ENCODE measurements at regions not wholly inside any gene's neighbourhood (a gene's known extent, or its start where the extent isn't known, plus 50 kb on each side); places are given as distances from the start of the nearest gene placed in this dataset.

DNA sequence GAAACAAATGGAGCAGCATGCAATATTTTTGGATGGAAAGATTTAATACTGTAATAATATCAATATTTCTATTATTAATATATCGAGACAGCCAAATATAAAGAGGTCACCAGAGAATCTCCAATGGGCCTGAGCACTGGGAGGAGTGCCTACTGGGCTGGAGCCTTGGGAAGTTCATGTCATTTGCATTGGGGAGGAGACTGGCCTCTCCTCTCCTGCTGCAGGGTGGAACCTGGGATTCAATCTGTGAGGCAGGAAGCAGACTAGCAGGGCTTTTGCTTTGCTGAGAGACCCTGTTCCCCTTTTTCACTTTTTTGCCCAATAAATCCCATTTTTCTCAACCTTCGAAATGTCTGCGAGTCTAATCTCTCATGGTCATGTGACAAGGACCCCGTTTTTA lies 390.6 kb upstream of the CYRIA start:
- no peaks in the 10 kb centered on the region for H3K27me3 Mint-ChIP-seq
- H3K9me3 Mint-ChIP-seq, result peaks cover 15% of the 10 kb centered on the region
- H3K27ac Mint-ChIP-seq, result no peak overlapping the region
- H3K4me3 Mint-ChIP-seq, result no peak overlapping the region
- peaks cover 4% of the 10 kb centered on the region for H3K36me3 Mint-ChIP-seq
- no peak for DNase-seq (ENCODE audit: low spot score)
- H3K4me1 Mint-ChIP-seq (ENCODE audit: low read depth in 2 of 2), result no peaks in the 10 kb centered on the region
- no peak for ATAC-seq

DNA sequence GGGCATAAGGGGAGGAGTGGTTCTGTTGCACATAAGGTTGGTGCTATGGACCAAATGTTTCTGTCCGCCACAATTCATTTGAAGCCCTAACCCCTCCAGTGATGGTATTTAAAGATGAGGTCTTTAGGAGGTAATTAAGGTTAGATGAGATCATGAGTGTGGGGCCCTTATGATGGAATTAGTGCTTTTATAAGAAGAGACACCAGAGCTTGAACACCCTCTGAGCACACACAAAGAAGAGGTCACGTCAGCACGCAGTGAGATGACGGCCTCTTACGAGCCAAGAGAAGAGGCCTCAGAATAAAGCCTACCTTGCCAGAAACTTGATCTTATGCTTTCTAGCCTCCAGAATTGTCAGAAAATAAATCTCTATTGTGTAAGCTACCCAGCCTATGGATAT lies 386.4 kb upstream of the CYRIA start:
- no peak for DNase-seq (ENCODE audit: low spot score)
- H3K4me1 Mint-ChIP-seq (ENCODE audit: low read depth in 2 of 2), result no peaks in the 10 kb centered on the region

DNA sequence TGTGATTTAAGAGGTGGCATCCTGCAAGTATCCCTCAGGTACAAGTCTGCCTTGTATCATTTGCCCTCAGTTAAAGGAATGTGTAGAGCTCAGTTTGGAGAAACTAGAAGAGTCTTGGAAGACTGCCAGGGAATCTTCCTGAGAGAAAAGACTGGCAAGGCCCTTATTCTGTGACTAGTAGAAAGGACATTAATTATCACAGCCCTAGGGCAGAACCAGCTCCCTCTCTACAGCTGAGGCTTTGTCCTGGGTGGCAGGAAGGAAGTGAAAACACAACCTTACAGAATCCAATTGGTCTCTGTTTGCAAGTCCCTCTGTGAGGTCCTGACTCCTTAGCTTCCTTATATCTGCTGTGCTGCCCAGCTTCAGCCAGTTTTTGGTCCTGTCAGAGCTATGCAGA lies 385.9 kb upstream of the CYRIA start:
- Mint-ChIP-seq H3K27ac (no peak overlapping the region), H3K27me3 (no peaks in the 10 kb centered on the region), H3K36me3 (no peaks in the 10 kb centered on the region), H3K4me1 (ENCODE audit: low read depth in 2 of 2) (no peaks in the 10 kb centered on the region), H3K4me3 (no peak overlapping the region), H3K9me3 (peaks cover 9% of the 10 kb centered on the region)
- ATAC-seq (no peak), DNase-seq (ENCODE audit: low spot score) (no peak)

More for the DNA sequence above, 386.4 kb upstream of the CYRIA start:
- ATAC-seq, result no peak
- Mint-ChIP-seq H3K27ac (no peak overlapping the region), H3K27me3 (no peaks in the 10 kb centered on the region), H3K4me3 (no peak overlapping the region), H3K36me3 (no peaks in the 10 kb centered on the region), H3K9me3 (peaks cover 10% of the 10 kb centered on the region)

DNA sequence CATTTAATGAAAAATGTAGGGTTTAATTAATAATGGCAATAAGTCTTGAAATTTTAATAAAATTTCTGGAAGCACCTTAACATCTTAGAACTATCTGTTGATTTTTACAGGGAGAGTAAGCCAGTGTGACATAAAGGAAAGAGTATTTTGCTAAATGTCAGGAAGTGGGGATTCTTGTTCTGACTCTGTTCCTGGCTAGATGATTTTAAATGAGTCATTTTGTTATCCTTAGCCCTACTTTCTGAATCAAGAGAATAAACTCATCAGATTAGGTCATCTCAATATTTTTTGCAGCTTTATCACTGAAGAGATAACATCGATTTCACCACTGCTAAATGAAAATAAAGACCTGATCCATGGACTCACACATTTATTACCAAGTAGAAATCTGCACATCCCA lies 377.5 kb upstream of the CYRIA start:
- no peaks in the 10 kb centered on the region for H3K27me3 Mint-ChIP-seq

DNA sequence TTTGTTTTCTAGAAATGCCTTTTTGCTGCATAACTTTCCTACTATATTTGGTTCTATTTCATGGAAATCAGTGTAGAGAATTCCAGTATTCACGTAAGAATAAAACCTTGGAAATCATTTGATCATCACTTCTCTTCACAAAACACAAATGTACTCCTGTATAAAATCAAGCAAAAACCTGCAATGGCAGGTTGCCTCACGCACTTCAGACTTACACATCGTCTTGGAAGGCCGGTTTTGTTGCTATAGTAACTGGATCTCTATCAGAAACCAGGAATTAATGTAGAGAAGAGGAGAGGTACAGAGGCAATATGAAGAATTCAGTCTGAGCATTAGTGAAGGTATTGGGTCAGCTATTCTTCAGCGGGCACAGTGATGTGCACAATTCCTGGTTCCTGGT lies 370.7 kb upstream of the CYRIA start:
- Mint-ChIP-seq H3K4me1 (ENCODE audit: low read depth in 2 of 2) (no peaks in the 10 kb centered on the region), H3K27me3 (no peaks in the 10 kb centered on the region), H3K36me3 (peaks cover 8% of the 10 kb centered on the region)

More for the DNA sequence above, 377.5 kb upstream of the CYRIA start:
- Mint-ChIP-seq H3K4me1 (ENCODE audit: low read depth in 2 of 2) (no peaks in the 10 kb centered on the region), H3K4me3 (no peak overlapping the region), H3K27ac (no peak overlapping the region), H3K36me3 (no peaks in the 10 kb centered on the region), H3K9me3 (peaks cover 3% of the 10 kb centered on the region)
- DNase-seq (ENCODE audit: low spot score), result no peak
- ATAC-seq, result no peak

DNA sequence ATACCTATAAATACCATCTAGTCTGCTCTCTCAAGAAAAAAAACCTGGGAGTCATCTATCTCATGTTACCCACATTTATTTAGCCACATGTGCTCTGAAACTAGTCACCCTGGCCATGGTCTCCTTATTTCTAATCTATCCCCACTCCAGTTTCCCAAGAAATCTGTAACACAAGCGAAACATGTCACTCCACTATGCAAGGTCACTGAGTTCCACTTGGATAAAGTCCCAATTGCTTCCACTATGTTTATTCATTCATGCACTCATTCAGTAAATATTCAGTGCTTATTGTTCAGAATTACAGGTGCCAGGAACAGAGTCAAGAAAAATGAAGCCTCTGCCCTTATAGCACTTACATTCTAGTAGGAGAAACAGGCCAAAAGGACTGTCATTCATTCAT lies 369.4 kb upstream of the CYRIA start:
- H3K9me3 Mint-ChIP-seq, result peaks cover 34% of the 10 kb centered on the region
- DNase-seq (ENCODE audit: low spot score) (no peak), ATAC-seq (no peak)
- H3K4me1 Mint-ChIP-seq (ENCODE audit: low read depth in 2 of 2), result no peaks in the 10 kb centered on the region
- peaks cover 8% of the 10 kb centered on the region for H3K36me3 Mint-ChIP-seq
- H3K27ac Mint-ChIP-seq, result no peak overlapping the region
- H3K27me3 Mint-ChIP-seq, result no peaks in the 10 kb centered on the region
- no peak overlapping the region for H3K4me3 Mint-ChIP-seq

More for the DNA sequence above, 370.7 kb upstream of the CYRIA start:
- no peak for ATAC-seq
- Mint-ChIP-seq H3K4me3 (no peak overlapping the region), H3K9me3 (peaks cover 34% of the 10 kb centered on the region), H3K27ac (no peak overlapping the region)
- no peak for DNase-seq (ENCODE audit: low spot score)

DNA sequence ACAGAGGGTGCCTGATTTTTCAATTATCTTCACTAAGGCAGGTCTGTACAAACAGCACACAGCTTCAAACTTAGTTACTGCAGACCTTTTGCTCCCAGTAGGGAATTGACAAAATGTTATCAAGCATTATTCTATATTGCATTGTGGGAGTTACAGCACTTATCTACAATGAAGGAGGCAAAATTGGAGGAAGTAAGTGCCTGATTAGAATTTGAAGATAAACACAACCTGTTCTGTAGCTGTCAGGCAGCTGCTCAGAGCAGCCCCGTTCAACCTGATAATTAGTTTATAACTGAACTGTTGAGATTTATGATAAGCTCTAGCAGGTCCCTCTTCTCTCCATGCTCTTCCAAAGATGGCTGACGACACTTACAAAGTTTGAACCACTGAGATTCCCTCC lies 364.4 kb upstream of the CYRIA start:
- ATAC-seq (no peak), DNase-seq (ENCODE audit: low spot score) (no peak)
- Mint-ChIP-seq H3K4me1 (ENCODE audit: low read depth in 2 of 2) (no peaks in the 10 kb centered on the region), H3K27me3 (no peaks in the 10 kb centered on the region), H3K36me3 (peaks cover 4% of the 10 kb centered on the region), H3K4me3 (no peak overlapping the region), H3K9me3 (peaks cover 28% of the 10 kb centered on the region), H3K27ac (no peak overlapping the region)

DNA sequence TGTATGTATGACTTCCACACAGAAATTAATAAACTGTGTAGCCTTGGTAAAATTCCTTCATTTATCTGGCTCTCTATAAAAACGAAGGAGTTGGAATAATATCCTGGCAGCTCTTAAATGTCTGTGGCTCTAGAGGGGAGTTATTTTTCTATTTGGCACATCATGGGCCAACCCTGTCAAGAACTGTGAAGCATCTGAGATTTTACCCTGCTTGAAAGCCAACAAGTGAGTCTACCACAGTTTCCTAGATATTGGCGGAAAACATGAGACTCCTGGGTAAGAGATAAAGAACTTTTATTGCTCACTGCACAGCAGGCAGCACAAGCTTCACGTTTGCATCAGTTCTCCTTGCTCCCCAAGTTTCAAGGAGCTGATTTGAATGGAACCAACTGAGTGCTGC lies 346.7 kb upstream of the CYRIA start:
- DNase-seq (ENCODE audit: low spot score) (no peak), ATAC-seq (no peak)
- no peak overlapping the region for H3K27ac Mint-ChIP-seq
- no peaks in the 10 kb centered on the region for H3K4me1 Mint-ChIP-seq (ENCODE audit: low read depth in 2 of 2)
- peaks cover 10% of the 10 kb centered on the region for H3K9me3 Mint-ChIP-seq
- no peak overlapping the region for H3K4me3 Mint-ChIP-seq
- H3K27me3 Mint-ChIP-seq, result no peaks in the 10 kb centered on the region
- no peaks in the 10 kb centered on the region for H3K36me3 Mint-ChIP-seq

DNA sequence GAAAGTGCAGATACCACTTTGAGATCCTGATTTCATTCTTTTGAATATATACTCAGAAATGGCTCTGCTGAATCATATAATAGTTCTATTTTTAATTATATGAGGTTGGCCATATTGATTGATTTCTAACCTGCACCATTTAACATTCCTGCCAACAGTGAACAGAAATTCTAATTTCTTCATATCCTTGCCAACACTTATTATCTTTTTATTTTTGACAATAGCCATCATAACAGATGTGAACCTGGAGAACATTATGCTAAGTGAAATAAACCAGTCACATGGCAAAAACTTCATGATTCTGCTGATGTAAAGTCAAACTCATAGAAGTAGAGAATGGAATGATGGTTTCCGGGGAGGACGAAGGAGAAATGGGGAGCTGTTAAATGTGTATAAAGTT lies 344.5 kb upstream of the CYRIA start:
- Mint-ChIP-seq H3K9me3 (peaks cover 13% of the 10 kb centered on the region), H3K27ac (no peak overlapping the region)

DNA sequence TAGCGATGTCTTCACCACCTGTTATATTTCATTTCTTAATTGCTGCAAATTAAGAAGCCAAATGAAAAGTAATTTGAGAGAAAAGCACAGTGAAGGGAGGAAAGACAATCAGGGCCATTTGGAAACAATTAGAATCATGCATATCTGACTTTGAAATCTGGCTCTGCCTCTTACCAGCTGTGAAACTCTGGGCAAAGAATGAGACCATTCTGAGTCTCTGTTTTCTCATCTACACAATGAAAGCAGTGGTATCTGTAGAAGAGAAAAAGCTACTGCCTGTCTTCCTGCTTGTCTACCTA lies 334.5 kb upstream of the CYRIA start:
- Mint-ChIP-seq H3K4me3 (no peak overlapping the region), H3K4me1 (ENCODE audit: low read depth in 2 of 2) (no peaks in the 10 kb centered on the region), H3K27ac (no peak overlapping the region), H3K36me3 (peaks cover 11% of the 10 kb centered on the region), H3K9me3 (peaks cover 9% of the 10 kb centered on the region), H3K27me3 (no peaks in the 10 kb centered on the region)
- ATAC-seq (no peak), DNase-seq (ENCODE audit: low spot score) (no peak)

More for the DNA sequence above, 344.5 kb upstream of the CYRIA start:
- DNase-seq (ENCODE audit: low spot score) (no peak), ATAC-seq (no peak)
- H3K4me1 Mint-ChIP-seq (ENCODE audit: low read depth in 2 of 2), result no peaks in the 10 kb centered on the region
- H3K27me3 Mint-ChIP-seq, result no peaks in the 10 kb centered on the region
- H3K4me3 Mint-ChIP-seq, result no peak overlapping the region
- H3K36me3 Mint-ChIP-seq, result no peaks in the 10 kb centered on the region

DNA sequence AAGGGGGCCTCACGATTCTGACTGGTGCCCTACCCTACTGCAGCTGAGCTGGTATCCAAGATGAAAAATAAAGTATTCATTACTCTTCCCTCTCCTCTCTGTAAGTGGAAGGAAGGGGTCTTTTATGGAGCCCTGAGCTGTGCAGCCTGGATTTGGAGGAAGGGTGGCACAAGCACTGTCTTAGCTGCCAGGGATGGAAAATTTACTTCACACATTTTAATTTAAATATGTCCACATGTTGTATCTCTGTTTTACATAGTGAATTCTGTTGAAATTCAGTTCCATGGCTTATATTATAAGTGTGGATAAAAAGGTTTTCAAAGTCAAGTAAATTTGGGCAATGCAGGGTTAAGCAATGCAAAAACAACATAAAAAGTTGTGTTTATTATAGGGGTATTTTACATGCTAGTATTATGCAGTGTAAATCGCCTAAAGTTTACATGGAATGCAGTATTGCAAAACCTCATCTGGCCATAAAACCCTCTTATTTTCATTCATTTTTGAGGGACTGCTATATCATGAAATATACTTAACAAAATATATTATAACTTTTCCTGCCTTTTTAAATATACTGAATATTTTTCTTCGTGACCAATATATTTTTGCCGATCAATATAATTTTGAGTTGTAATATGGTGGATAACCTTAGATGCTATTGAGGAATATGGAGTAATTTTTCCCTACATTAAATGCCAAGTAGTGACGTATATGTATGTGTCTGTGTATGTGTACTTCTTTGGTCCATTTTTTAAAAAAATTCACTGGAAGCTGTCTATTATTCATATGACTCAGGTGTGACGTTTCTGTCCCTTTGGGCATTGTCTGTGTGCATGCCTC lies 333.9 kb upstream of the CYRIA start:
- Mint-ChIP-seq H3K27me3 (no peaks in the 10 kb centered on the region), H3K36me3 (peaks cover 13% of the 10 kb centered on the region), H3K9me3 (peaks cover 9% of the 10 kb centered on the region), H3K4me1 (ENCODE audit: low read depth in 2 of 2) (no peaks in the 10 kb centered on the region), H3K4me3 (no peak overlapping the region), H3K27ac (no peak overlapping the region)
- ATAC-seq (no peak), DNase-seq (ENCODE audit: low spot score) (no peak)

DNA sequence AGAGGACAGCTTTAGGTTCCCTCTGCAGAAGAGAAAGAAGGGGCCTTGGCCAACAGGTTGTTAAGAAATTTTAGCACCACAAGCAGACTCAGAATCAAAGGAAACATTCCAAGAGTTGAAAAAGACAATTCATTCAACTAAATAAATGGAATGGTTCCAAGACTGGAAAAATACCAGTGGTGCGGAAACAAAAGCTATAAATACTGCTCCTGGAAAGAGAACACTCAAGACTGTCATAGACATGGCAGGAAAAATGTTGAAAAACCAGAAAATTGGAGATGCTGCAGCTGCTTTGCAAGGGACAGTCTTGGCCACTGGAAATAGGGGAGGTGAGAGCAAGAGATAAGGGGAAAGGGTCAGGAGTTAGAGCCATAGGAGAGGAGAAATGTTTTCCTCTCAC lies 312.7 kb upstream of the CYRIA start:
- Mint-ChIP-seq H3K4me3 (no peak overlapping the region), H3K4me1 (ENCODE audit: low read depth in 2 of 2) (no peaks in the 10 kb centered on the region), H3K36me3 (no peaks in the 10 kb centered on the region), H3K9me3 (no peaks in the 10 kb centered on the region), H3K27ac (no peak overlapping the region), H3K27me3 (no peaks in the 10 kb centered on the region)
- DNase-seq (ENCODE audit: low spot score) (no peak), ATAC-seq (no peak)

DNA sequence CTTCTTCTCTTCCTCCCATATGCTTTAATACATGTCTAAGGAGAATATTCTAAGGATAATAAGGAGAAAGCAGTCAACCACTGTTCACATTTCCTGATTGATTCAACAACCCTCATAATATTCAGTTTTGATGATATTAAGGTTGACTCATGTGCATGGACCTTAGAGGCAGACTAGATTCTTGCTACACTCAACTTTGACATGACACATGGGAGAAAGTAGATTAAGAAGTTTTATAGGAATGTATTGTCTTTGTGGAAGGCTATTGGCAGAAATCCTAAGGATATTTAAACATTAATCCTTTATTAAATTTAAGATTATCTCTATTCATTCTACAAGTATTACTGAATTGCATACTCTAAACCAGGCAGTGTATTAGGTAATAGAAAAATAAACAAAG lies 309.1 kb upstream of the CYRIA start:
- DNase-seq (ENCODE audit: low spot score), result no peak
- Mint-ChIP-seq H3K27ac (no peak overlapping the region), H3K36me3 (no peaks in the 10 kb centered on the region), H3K4me1 (ENCODE audit: low read depth in 2 of 2) (no peaks in the 10 kb centered on the region), H3K9me3 (peaks cover 6% of the 10 kb centered on the region), H3K27me3 (no peaks in the 10 kb centered on the region), H3K4me3 (no peak overlapping the region)
- no peak for ATAC-seq

DNA sequence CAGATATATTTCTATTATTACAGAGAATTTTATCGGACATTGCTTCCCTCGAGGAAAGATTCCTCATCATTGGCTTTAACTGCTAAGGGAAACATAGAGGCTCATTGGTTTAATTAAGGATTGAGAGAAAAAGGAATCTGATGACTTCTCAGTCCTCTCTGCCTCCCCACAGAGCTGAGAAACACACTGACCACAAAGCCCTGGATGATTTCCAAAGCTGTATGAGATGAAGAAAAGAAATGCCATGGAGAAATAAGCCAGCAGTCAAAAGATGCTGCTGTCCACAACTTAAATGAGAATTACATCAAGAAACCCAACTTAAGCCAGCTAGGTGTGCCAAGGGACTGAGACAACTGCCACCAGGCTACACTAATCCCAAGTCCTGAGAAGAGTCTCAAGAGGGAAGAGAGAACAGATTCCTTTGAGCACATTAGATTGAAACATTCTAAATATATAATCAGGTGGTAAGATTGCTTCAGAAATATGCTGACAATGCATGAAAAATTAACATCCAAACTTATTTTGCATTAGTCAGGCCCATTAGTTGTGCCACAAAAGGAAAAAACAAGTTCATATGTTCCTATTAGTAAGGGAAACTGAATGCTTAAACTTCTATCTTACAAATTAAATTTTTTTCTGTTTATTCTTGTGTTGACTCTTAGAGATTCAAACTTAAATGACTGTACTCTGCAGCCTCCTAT lies 308.1 kb upstream of the CYRIA start:
- H3K4me3 Mint-ChIP-seq, result no peak overlapping the region
- peaks cover 6% of the 10 kb centered on the region for H3K9me3 Mint-ChIP-seq
- ATAC-seq (no peak), DNase-seq (ENCODE audit: low spot score) (no peak)
- no peak overlapping the region for H3K27ac Mint-ChIP-seq
- H3K36me3 Mint-ChIP-seq, result no peaks in the 10 kb centered on the region
- H3K27me3 Mint-ChIP-seq, result no peaks in the 10 kb centered on the region
- H3K4me1 Mint-ChIP-seq (ENCODE audit: low read depth in 2 of 2), result no peaks in the 10 kb centered on the region
